H1 (cell line): ENCODE measurements at regions not wholly inside any gene's neighbourhood (a gene's known extent, or its start where the extent isn't known, plus 50 kb on each side); places are given as distances from the start of the nearest gene placed in this dataset.

ENCODE experiments used
- CBX5 ChIP-seq: fragments of 300-800, 300-1000 bp; sonication (generic); IDR thresholded peaks from 2 replicates; pipeline ENCODE4 v1.7.1; 2016; ENCODE audit warnings: antibody characterized with exemption, low read length, low read depth
- JUND ChIP-seq: IDR thresholded peaks from 2 replicates; pipeline ENCODE4 v1.6.1; 2011; ENCODE audit warnings: mild to moderate bottlenecking, improper control_type of control experiment, low read length
- RNF2 ChIP-seq: fragments of 200-900, 300-1000 bp; sonication (generic); IDR thresholded peaks from 2 replicates; pipeline ENCODE4 v1.7.1; 2016; ENCODE audit warnings: borderline replicate concordance, low read depth, mild to moderate bottlenecking, antibody characterized with exemption, low read length; ENCODE audit not compliant: poor library complexity, severe bottlenecking; ENCODE audit errors: missing control alignments
- TF ChIP-seq, protein P1 (sequence below): fragments of 300-600 bp; sonication (generic); IDR thresholded peaks from 2 replicates; pipeline ENCODE4 v1.7.1; 2012; ENCODE audit warnings: low read length, moderate library complexity, mild to moderate bottlenecking, inconsistent platforms; ENCODE audit not compliant: insufficient replicate concordance
- TF ChIP-seq, protein P2 (sequence below), 3 experiments: IDR thresholded peaks; 1 replicate in 2 of 3; 2 replicates in 1 of 3; pipeline versions ENCODE4 v1.5.1 to v1.6.1; 2011; ENCODE audit warnings: low read length in 3 of 3, mild to moderate bottlenecking in 3 of 3, inconsistent platforms in 2 of 3, low read depth in 1 of 3, moderate library complexity in 1 of 3; ENCODE audit not compliant: insufficient read depth in 1 of 3; ENCODE audit errors: control extremely low read depth in 1 of 3

DNA sequence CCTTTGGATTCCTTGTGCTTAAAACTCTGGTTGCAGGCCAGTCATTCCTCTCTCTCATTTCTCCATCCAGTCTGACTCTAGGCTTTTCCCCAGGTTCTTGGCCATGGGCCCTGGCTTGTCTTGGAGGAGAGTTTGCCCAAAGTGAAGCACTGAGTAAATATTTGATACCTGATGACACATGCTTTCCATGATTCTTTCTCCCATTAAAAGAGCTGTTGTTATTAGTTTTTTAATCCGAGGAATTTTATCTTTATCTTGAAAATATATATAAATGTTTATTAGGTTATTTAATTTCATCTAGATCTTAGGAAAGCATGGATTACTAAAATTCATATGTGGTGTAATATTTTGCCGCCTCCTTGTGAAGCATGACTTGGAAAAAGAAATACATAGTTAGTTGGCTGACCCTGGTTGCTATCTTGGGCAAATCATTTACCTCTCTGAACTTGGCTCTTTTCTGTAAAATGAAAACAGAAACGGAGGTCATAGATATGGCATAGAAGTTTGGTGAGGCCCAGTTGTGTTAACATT lies 650.1 kb downstream of the SLC4A3 start (continued):
- TF ChIP-seq, protein P1, sequence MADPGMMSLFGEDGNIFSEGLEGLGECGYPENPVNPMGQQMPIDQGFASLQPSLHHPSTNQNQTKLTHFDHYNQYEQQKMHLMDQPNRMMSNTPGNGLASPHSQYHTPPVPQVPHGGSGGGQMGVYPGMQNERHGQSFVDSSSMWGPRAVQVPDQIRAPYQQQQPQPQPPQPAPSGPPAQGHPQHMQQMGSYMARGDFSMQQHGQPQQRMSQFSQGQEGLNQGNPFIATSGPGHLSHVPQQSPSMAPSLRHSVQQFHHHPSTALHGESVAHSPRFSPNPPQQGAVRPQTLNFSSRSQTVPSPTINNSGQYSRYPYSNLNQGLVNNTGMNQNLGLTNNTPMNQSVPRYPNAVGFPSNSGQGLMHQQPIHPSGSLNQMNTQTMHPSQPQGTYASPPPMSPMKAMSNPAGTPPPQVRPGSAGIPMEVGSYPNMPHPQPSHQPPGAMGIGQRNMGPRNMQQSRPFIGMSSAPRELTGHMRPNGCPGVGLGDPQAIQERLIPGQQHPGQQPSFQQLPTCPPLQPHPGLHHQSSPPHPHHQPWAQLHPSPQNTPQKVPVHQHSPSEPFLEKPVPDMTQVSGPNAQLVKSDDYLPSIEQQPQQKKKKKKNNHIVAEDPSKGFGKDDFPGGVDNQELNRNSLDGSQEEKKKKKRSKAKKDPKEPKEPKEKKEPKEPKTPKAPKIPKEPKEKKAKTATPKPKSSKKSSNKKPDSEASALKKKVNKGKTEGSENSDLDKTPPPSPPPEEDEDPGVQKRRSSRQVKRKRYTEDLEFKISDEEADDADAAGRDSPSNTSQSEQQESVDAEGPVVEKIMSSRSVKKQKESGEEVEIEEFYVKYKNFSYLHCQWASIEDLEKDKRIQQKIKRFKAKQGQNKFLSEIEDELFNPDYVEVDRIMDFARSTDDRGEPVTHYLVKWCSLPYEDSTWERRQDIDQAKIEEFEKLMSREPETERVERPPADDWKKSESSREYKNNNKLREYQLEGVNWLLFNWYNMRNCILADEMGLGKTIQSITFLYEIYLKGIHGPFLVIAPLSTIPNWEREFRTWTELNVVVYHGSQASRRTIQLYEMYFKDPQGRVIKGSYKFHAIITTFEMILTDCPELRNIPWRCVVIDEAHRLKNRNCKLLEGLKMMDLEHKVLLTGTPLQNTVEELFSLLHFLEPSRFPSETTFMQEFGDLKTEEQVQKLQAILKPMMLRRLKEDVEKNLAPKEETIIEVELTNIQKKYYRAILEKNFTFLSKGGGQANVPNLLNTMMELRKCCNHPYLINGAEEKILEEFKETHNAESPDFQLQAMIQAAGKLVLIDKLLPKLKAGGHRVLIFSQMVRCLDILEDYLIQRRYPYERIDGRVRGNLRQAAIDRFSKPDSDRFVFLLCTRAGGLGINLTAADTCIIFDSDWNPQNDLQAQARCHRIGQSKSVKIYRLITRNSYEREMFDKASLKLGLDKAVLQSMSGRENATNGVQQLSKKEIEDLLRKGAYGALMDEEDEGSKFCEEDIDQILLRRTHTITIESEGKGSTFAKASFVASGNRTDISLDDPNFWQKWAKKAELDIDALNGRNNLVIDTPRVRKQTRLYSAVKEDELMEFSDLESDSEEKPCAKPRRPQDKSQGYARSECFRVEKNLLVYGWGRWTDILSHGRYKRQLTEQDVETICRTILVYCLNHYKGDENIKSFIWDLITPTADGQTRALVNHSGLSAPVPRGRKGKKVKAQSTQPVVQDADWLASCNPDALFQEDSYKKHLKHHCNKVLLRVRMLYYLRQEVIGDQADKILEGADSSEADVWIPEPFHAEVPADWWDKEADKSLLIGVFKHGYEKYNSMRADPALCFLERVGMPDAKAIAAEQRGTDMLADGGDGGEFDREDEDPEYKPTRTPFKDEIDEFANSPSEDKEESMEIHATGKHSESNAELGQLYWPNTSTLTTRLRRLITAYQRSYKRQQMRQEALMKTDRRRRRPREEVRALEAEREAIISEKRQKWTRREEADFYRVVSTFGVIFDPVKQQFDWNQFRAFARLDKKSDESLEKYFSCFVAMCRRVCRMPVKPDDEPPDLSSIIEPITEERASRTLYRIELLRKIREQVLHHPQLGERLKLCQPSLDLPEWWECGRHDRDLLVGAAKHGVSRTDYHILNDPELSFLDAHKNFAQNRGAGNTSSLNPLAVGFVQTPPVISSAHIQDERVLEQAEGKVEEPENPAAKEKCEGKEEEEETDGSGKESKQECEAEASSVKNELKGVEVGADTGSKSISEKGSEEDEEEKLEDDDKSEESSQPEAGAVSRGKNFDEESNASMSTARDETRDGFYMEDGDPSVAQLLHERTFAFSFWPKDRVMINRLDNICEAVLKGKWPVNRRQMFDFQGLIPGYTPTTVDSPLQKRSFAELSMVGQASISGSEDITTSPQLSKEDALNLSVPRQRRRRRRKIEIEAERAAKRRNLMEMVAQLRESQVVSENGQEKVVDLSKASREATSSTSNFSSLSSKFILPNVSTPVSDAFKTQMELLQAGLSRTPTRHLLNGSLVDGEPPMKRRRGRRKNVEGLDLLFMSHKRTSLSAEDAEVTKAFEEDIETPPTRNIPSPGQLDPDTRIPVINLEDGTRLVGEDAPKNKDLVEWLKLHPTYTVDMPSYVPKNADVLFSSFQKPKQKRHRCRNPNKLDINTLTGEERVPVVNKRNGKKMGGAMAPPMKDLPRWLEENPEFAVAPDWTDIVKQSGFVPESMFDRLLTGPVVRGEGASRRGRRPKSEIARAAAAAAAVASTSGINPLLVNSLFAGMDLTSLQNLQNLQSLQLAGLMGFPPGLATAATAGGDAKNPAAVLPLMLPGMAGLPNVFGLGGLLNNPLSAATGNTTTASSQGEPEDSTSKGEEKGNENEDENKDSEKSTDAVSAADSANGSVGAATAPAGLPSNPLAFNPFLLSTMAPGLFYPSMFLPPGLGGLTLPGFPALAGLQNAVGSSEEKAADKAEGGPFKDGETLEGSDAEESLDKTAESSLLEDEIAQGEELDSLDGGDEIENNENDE = no peak
- TF ChIP-seq, protein P2, sequence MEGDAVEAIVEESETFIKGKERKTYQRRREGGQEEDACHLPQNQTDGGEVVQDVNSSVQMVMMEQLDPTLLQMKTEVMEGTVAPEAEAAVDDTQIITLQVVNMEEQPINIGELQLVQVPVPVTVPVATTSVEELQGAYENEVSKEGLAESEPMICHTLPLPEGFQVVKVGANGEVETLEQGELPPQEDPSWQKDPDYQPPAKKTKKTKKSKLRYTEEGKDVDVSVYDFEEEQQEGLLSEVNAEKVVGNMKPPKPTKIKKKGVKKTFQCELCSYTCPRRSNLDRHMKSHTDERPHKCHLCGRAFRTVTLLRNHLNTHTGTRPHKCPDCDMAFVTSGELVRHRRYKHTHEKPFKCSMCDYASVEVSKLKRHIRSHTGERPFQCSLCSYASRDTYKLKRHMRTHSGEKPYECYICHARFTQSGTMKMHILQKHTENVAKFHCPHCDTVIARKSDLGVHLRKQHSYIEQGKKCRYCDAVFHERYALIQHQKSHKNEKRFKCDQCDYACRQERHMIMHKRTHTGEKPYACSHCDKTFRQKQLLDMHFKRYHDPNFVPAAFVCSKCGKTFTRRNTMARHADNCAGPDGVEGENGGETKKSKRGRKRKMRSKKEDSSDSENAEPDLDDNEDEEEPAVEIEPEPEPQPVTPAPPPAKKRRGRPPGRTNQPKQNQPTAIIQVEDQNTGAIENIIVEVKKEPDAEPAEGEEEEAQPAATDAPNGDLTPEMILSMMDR (IDR thresholded peaks at IDR 0.05; ENCODE audit: control extremely low read depth in 1 of 3, insufficient read depth in 1 of 3, low read depth in 1 of 3, low read length in 3 of 3) = no peak
- no peak for TF ChIP-seq JUND
- TF ChIP-seq CBX5 = no peak
- no peak for TF ChIP-seq RNF2
